COLO829 (cell line): ENCODE measurements at regions not wholly inside any gene's neighbourhood (a gene's known extent, or its start where the extent isn't known, plus 50 kb on each side); places are given as distances from the start of the nearest gene placed in this dataset.
"Not testable (repeated sequence)": the region's sequence is repeated elsewhere in the genome, so short reads cannot be mapped to it uniquely, and the experiment has no call there.

Experiments used
- DNase-seq: peaks from one replicate; pipeline ENCODE4 v3.0.0; 2012; ENCODE audit warnings: low spot score

- no peak for DNase-seq
These were observed 102.9 kb downstream of the LRRN1 start for GRCh38 chr3:3902161-3902560.

- no peak for DNase-seq
These were observed 106.9 kb downstream of the LRRN1 start for GRCh38 chr3:3906171-3906570.

GRCh38 chr3:3907023-3907422, 107.8 kb downstream of the LRRN1 start:
- no peak for DNase-seq

GRCh38 chr3:3918763-3919162, 119.5 kb downstream of the LRRN1 start:
- DNase-seq = no peak

GRCh38 chr3:3919316-3919715, 120.1 kb downstream of the LRRN1 start:
- no peak for DNase-seq

GRCh38 chr3:3923619-3924018, 124.4 kb downstream of the LRRN1 start:
- no peak for DNase-seq

- DNase-seq = no peak
These were observed 128.0 kb downstream of the LRRN1 start for GRCh38 chr3:3927198-3927597.

- DNase-seq = no peak
These were observed 128.7 kb downstream of the LRRN1 start for GRCh38 chr3:3927965-3928364.

GRCh38 chr3:3941380-3941779, 142.1 kb downstream of the LRRN1 start:
- DNase-seq = not testable (repeated sequence)

GRCh38 chr3:3951071-3951470, 151.8 kb downstream of the LRRN1 start:
- DNase-seq = no peak

- DNase-seq = no peak
These were observed 152.3 kb downstream of the LRRN1 start for GRCh38 chr3:3951501-3951900.

GRCh38 chr3:3962867-3963266, 163.6 kb downstream of the LRRN1 start:
- DNase-seq = not testable (repeated sequence)

- no peak for DNase-seq
These were observed 184.8 kb downstream of the LRRN1 start for GRCh38 chr3:3984053-3984452.

- DNase-seq = no peak
These were observed 192.4 kb downstream of the LRRN1 start for GRCh38 chr3:3991598-3991997.

GRCh38 chr3:3992312-3992874, 193.2 kb downstream of the LRRN1 start:
- DNase-seq = no peak

GRCh38 chr3:3998140-3998922, 199.1 kb downstream of the LRRN1 start:
- peak; percentile 1 for DNase-seq

- not testable (repeated sequence) for DNase-seq
These were observed 200.1 kb downstream of the LRRN1 start for GRCh38 chr3:3999340-3999739.

GRCh38 chr3:4001976-4002375, 202.7 kb downstream of the LRRN1 start:
- no peak for DNase-seq

GRCh38 chr3:4006288-4006687, 207.1 kb downstream of the LRRN1 start:
- DNase-seq = no peak

GRCh38 chr3:4008205-4008604, 209.0 kb downstream of the LRRN1 start:
- no peak for DNase-seq

GRCh38 chr3:4011166-4011565, 211.9 kb downstream of the LRRN1 start:
- DNase-seq = no peak

- DNase-seq = no peak
These were observed 216.2 kb downstream of the LRRN1 start for GRCh38 chr3:4015426-4015825.

GRCh38 chr3:4019501-4019900, 220.3 kb downstream of the LRRN1 start:
- no peak for DNase-seq

- DNase-seq = peak; percentile 3
These were observed 221.9 kb downstream of the LRRN1 start for GRCh38 chr3:4021162-4021561.
